ENCODE measurements at regions not wholly inside any gene's neighbourhood (a gene's known extent, or its start where the extent isn't known, plus 50 kb on each side); places are given as distances from the start of the nearest gene placed in this dataset.

- no peak for TF ChIP-seq CTCF (IDR thresholded peaks at IDR 0.05; ENCODE audit: poor library complexity, severe bottlenecking)
- TF ChIP-seq RAD21 (conservative IDR thresholded peaks at IDR 0.05), result no peak
These were observed 395.8 kb upstream of the FBXO33 start for GRCh38 chr14:39827901-39828655.

Measured in neural cell (in vitro differentiated cells).